ENCODE measurements at regions not wholly inside any gene's neighbourhood (a gene's known extent, or its start where the extent isn't known, plus 50 kb on each side); places are given as distances from the start of the nearest gene placed in this dataset.

DNA sequence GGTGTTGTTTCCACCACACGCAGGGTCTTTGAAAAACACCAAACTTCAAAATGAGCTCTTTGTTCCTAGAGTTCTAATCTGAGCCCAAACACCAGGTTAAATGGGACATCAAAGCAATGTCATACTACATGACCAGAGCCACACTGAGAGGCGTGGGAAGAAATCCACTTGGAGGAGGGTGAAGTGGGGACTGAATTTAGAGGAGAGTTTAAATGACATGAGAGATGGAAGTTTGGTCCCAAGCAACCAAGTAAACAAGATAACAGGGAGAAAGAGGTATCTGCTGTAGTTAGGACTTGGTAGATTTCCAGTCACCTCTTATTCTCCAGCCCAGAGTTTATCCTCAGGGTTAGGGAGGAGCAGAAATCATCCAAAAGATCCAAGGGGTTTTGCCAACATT lies 290.9 kb upstream of the FAM78B start:
- ChIA-PET POLR2A (ENCODE audit: partially characterized antibody) (no interaction called here), CTCF (ENCODE audit: partially characterized antibody) (no interaction called here)
- no peak overlapping the region for H2AFZ ChIP-seq (ENCODE audit: low read length)
- H3K27me3 ChIP-seq (replicated peaks in 1 of 4; ENCODE audit: control insufficient read depth in 3 of 4, extremely low read depth in 1 of 4, insufficient read depth in 3 of 4, low read length in 3 of 4), result no peaks in the 10 kb centered on the region
- no peaks in the 10 kb centered on the region for H3K4me1 ChIP-seq (replicated peaks in 1 of 4; ENCODE audit: control insufficient read depth in 3 of 4, insufficient read depth in 4 of 4, low read length in 3 of 4)
- H3K14ac ChIP-seq (ENCODE audit: insufficient read length), result no peak overlapping the region
- DNase-seq (ENCODE audit: low read depth in 1 of 2, low spot score in 2 of 2) (no peak), FAIRE-seq (no peak)
- H3K4me3 ChIP-seq (ENCODE audit: extremely low read depth in 1 of 4, insufficient read depth in 2 of 4, low read depth in 3 of 4, low read length in 4 of 4), result no peak overlapping the region
- TF ChIP-seq BCL11A (IDR thresholded peaks at IDR 0.05; ENCODE audit: low read depth in 2 of 2, low read length in 2 of 2) (no peak), SP1 (IDR thresholded peaks at IDR 0.05; ENCODE audit: low read depth, low read length) (no peak), CHD2 (IDR thresholded peaks at IDR 0.05; ENCODE audit: low read length) (no peak), POU5F1 (IDR thresholded peaks at IDR 0.05; ENCODE audit: low read depth, low read length) (no peak), PHF8 (conservative IDR thresholded peaks at IDR 0.05; ENCODE audit: low read depth, low read length) (no peak), SAP30 (IDR thresholded peaks at IDR 0.05; ENCODE audit: insufficient read depth, insufficient replicate concordance, low read length) (no peak), FOSL1 (IDR thresholded peaks at IDR 0.05; ENCODE audit: insufficient read depth, low read depth, low read length) (no peak), RFX5 (IDR thresholded peaks at IDR 0.05; ENCODE audit: borderline replicate concordance, low read depth, low read length) (no peak)
- H3K27ac ChIP-seq (ENCODE audit: low read depth, low read length), result no peak overlapping the region
- 95% methylated on average over 2 of the region's 2 CpGs; no CpG with 5 or more reads in 1 of the 2 experiments for WGBS, 2 experiments (ENCODE audit: extremely low coverage in 1 of 2, insufficient coverage in 1 of 2, insufficient read length in 1 of 2, insufficient replicate concordance in 2 of 2, low coverage in 1 of 2, low lambda C conversion rate in 2 of 2, missing lambda C conversion rate in 1 of 2)
- H3K79me2 ChIP-seq (ENCODE audit: control insufficient read depth in 1 of 2, insufficient read depth in 2 of 2, low read length in 2 of 2), result no peaks in the 10 kb centered on the region
- no peak overlapping the region for H3K18ac ChIP-seq (ENCODE audit: extremely low read depth, low read length)
- H3K23ac ChIP-seq (ENCODE audit: insufficient read length), result no peak overlapping the region
- no peak overlapping the region for H2BK12ac ChIP-seq (ENCODE audit: low read depth, low read length)
- no peak overlapping the region for H3K56ac ChIP-seq (replicated peaks; ENCODE audit: insufficient read length, low read depth, low read length)
- no peaks in the 10 kb centered on the region for H3K36me3 ChIP-seq (ENCODE audit: control insufficient read depth in 2 of 4, insufficient read depth in 4 of 4, low read length in 3 of 4)
- no peak overlapping the region for H2AK5ac ChIP-seq (ENCODE audit: low read depth, low read length)
- H2BK120ac ChIP-seq (replicated peaks; ENCODE audit: low read depth, low read length), result no peak overlapping the region
- no peak overlapping the region for H3K4me2 ChIP-seq (ENCODE audit: insufficient read depth in 1 of 2, low read depth in 2 of 2, low read length in 2 of 2)
- no peak overlapping the region for H2BK15ac ChIP-seq (ENCODE audit: low read length)
- H3K4ac ChIP-seq (replicated peaks; ENCODE audit: insufficient read length, low read depth, low read length), result no peak overlapping the region
- H4K8ac ChIP-seq (ENCODE audit: extremely low read depth, insufficient read depth, low read length), result no peak overlapping the region
- H3K9me3 ChIP-seq (ENCODE audit: insufficient read depth in 2 of 2, low read depth in 1 of 2, low read length in 1 of 2), result no peaks in the 10 kb centered on the region
- no peak overlapping the region for H4K5ac ChIP-seq (ENCODE audit: insufficient read length, low read depth, low read length)
- no peaks in the 10 kb centered on the region for H3K79me1 ChIP-seq (ENCODE audit: low read depth, low read length)
- H4K91ac ChIP-seq (replicated peaks; ENCODE audit: insufficient read length, low read length), result no peak overlapping the region
- H4K20me1 ChIP-seq (replicated peaks in 1 of 2; ENCODE audit: control insufficient read depth in 1 of 2, insufficient read depth in 2 of 2, low read length in 2 of 2), result no peaks in the 10 kb centered on the region
- no peak overlapping the region for H2BK20ac ChIP-seq (ENCODE audit: low read length)
- no peak overlapping the region for H3K9ac ChIP-seq (replicated peaks in 1 of 4; ENCODE audit: extremely low read depth in 1 of 4, low read depth in 3 of 4, low read length in 3 of 4)
- no peak overlapping the region for H2BK5ac ChIP-seq (ENCODE audit: low read depth, low read length)
- H3K23me2 ChIP-seq (ENCODE audit: low read depth, low read length), result no peaks in the 10 kb centered on the region

Measured in H1 (cell line).